CD4-positive, alpha-beta T cell treated with Interleukin-6 for 4 hours (primary cell): ENCODE measurements at regions not wholly inside any gene's neighbourhood (a gene's known extent, or its start where the extent isn't known, plus 50 kb on each side); places are given as distances from the start of the nearest gene placed in this dataset.
"Not testable (repeated sequence)": the region's sequence is repeated elsewhere in the genome, so short reads cannot be mapped to it uniquely, and the experiment has no call there.

ENCODE experiments used
- DNase-seq: peaks from one replicate; pipeline ENCODE4 v3.0.0-alpha.2; 2020; ENCODE audit warnings: mixed read lengths

- no peak for DNase-seq
Observed at GRCh38 chr10:60564475-60564874, 174.8 kb upstream of the ANK3 start.

- no peak for DNase-seq
Observed at GRCh38 chr10:60560451-60560850, 170.8 kb upstream of the ANK3 start.

GRCh38 chr10:60555700-60556099, 166.0 kb upstream of the ANK3 start:
- no peak for DNase-seq

GRCh38 chr10:60549686-60550085, 160.0 kb upstream of the ANK3 start:
- no peak for DNase-seq

- no peak for DNase-seq
Observed at GRCh38 chr10:60542657-60543056, 153.0 kb upstream of the ANK3 start.

GRCh38 chr10:60541451-60541850, 151.8 kb upstream of the ANK3 start:
- no peak for DNase-seq

GRCh38 chr10:60537697-60538096, 148.0 kb upstream of the ANK3 start:
- no peak for DNase-seq

- DNase-seq, result peak; percentile 32
Observed at GRCh38 chr10:60536529-60537114, 146.9 kb upstream of the ANK3 start.

GRCh38 chr10:60535427-60535826, 145.8 kb upstream of the ANK3 start:
- no peak for DNase-seq

GRCh38 chr10:60534761-60535389, 145.2 kb upstream of the ANK3 start:
- no peak for DNase-seq

- no peak for DNase-seq
Observed at GRCh38 chr10:60532696-60533468, 143.2 kb upstream of the ANK3 start.

- DNase-seq, result no peak
Observed at GRCh38 chr10:60531006-60531405, 141.3 kb upstream of the ANK3 start.

- no peak for DNase-seq
Observed at GRCh38 chr10:60527676-60528075, 138.0 kb upstream of the ANK3 start.

GRCh38 chr10:60525716-60526585, 136.3 kb upstream of the ANK3 start:
- no peak for DNase-seq

- DNase-seq, result peak; percentile 8
Observed at GRCh38 chr10:60524541-60524940, 134.9 kb upstream of the ANK3 start.

- not testable (repeated sequence) for DNase-seq
Observed at GRCh38 chr10:60523371-60523770, 133.7 kb upstream of the ANK3 start.

- no peak for DNase-seq
Observed at GRCh38 chr10:60522617-60523016, 132.9 kb upstream of the ANK3 start.

- DNase-seq, result no peak
Observed at GRCh38 chr10:60521974-60522405, 132.3 kb upstream of the ANK3 start.

GRCh38 chr10:60518745-60519144, 129.1 kb upstream of the ANK3 start:
- DNase-seq, result no peak

- no peak for DNase-seq
Observed at GRCh38 chr10:60517805-60518204, 128.1 kb upstream of the ANK3 start.

- no peak for DNase-seq
Observed at GRCh38 chr10:60513281-60513680, 123.6 kb upstream of the ANK3 start.

- DNase-seq, result no peak
Observed at GRCh38 chr10:60511477-60512229, 122.0 kb upstream of the ANK3 start.
